ENCODE measurements at regions not wholly inside any gene's neighbourhood (a gene's known extent, or its start where the extent isn't known, plus 50 kb on each side); places are given as distances from the start of the nearest gene placed in this dataset.

DNA sequence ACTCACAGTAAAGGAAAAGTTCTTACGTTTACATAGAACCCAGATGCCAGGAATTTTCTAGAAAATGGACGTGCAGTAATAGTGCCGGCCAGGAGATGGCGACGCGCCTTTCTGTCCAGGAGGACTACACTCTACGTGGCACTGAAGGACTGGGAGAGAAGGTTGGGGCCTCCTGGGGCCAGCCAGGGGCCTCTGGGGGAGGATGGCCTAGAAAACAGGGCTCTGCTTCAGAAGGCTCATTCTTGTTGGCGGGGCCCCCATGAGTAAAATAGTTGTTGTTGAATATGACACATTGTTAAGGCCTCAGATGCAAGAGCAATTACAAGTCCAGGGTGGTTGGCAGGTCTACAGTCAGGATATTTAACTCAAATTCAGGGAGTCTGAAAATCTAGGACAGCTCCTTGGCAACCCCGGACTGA lies 120.1 kb upstream of the MAX start:
- DNase-seq: peak in 51 of 56 donors; percentile 17 to 84 (median 62)

DNA sequence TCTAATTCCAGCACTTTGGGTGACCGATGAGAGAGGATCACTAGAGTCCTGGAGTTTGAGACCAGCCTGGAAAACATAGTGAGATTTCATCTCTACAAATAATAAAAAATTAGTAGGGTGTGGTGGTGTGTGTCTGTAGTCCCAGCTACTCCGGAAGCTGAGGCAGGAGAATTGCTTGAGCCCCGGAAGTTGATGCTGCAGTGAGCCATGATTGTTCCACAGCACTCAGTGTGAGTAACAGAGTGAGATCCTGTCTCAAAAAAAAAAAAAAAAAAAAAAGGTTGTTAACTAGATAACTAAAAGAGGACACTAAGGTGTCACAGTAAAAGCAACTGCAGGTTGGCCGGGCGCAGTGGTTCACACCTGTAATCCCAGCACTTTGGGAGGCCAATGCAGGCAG lies 121.3 kb upstream of the MAX start:
- DNase-seq: no peak

DNA sequence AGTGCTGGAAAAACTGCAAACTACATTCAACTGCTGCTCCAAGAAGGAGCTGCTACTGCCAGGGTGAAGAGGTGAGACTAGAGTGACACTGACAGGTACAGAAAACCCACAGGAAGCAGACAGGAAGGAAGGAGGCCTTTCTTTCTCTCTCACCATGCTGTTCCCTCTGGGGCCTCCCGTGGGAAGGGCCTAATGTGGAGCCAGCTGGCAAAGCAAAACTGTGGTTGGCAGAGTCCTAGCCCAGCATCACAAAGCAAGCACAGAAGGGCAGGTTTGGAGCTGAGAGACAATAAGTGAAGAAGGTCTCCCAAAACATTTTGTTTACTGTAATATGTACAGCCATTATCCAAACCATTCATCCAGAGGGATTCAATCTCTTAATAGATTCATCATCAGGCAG lies 122.5 kb upstream of the MAX start:
- peak in 46 of 56 donors; percentile 14 to 79 (median 44) for DNase-seq

DNA sequence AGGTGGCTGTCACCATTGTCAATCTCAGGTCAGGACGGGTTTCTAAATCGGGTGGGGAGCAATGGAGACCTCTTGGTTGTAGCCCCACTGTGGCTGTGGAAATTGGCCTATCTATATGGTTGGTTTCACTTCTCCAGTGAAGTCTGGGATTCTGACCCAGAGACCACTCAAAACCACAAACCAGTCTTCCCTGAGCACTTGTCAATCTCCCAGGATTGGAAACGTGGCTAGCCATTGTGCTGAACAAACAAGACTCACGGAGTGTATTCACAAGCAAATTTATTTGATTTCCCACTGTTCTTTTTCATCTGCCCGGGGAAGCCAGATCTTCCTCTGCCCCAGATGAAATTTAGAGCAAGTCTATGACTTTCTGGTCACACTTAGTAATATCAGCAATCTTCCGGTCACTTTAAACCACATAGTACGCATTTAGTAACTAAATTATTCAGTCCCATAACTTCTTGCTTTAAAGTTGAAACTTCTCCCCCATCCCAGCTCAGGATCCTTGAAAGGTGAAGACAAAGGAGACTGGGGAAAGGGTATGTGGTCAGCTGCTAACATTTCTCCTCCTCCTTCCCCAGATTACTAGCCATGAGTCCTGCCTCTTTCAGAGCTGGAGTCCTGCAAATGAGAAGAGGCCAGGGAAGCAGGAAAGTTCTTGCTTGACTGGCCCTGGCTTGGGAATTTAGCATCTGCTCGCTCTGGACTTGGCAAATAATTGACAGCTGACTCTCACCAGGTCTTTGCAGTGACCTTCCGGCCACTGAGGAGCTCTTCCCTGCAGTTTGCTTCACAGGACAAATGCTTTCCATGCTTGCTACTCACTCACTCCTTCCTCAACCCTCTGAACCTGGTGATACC lies 123.2 kb upstream of the MAX start:
- peak in 2 of 56 donors; percentile 38 to 46 for DNase-seq

DNA sequence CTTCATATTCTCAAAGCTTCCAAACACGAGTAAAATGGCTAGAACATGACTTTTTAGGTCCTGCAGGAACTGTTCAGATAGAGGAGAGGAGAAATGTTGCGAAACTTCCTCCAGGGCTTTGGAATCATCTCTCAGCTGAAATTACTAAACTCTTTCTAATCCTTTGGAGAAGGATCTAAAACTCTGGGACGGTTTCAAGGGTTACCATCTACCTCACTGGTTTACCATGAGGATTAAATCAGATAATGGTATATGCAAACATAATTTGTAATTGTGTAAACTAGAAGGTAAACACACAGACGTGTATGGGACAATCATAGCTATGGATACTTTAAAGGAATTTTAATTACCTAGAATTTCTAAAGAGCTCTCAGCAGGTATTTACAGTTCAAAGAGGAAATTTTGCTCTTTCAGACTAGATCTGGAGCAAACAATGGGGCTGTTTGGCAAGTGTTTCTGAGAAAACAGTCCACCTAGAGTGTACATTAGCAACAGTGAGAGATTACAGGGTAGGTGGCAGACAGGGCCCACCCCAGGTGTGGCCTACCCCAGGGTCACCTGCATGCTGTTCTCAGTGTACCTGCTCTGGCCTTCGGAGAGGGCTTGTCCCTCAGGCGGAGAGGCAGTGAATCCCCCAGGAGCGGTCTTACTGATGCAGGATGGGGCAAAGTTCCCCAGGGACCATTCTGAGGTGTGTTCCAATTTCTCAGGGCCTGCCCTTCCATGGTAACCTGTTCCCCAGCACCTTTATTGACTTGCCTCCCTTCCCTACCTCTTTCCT lies 124.7 kb upstream of the MAX start:
- DNase-seq: no peak

DNA sequence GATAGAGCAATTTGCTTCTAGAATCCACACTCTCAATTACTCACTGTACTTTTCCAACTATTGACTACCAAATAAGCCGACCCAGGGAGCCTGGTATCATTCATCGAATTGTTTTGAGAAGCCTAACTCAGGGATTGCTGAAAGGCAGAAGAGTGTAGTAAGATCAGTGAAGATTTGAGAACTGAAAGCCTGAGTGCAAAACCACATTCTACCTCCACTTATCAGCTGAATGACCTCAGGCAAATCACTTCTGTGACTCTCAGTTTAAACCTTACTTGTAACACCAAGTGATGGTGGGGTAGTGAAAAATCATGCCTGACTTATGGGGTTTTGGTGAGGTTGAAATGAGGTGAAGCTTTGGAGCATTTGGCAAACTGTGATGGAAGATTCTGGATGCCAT lies 126.1 kb upstream of the MAX start:
- no peak for DNase-seq

DNA sequence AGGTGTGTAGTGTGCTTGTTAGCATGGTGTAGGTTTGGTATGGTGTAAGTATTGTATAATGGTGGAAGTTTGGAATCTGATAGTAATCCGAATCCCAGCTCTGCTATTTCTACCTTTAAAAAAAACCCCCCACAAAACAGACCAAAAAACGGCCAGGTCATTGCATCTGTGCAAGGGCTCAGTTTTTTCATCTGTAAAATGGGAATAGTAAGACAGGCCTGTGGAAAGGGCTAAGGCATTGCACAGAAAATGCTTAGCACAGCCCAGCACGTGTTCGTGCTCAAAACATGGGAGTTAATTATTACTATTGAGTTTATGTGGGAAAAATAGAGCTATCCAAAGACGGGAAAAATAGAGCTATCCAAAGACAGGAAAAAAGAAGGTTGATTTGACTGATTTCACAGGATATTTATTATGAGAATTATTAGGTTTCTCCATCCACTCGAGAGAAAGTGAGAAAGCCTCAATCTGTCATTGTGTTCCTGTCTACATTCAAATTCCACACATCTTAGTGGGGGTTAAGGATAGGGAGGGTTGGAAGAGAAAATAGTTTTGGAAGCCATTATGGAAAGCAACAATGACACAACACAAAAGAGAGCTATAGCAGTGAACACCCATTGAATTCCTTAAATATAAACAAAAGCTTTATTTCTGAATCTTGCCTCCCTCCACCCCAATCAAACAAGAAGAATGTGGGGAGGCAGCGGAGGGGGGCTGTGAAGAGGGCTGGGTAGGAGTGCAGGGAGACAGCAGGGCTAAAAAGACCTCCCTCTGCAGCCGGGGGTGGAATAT lies 126.8 kb upstream of the MAX start:
- DNase-seq: no peak

DNA sequence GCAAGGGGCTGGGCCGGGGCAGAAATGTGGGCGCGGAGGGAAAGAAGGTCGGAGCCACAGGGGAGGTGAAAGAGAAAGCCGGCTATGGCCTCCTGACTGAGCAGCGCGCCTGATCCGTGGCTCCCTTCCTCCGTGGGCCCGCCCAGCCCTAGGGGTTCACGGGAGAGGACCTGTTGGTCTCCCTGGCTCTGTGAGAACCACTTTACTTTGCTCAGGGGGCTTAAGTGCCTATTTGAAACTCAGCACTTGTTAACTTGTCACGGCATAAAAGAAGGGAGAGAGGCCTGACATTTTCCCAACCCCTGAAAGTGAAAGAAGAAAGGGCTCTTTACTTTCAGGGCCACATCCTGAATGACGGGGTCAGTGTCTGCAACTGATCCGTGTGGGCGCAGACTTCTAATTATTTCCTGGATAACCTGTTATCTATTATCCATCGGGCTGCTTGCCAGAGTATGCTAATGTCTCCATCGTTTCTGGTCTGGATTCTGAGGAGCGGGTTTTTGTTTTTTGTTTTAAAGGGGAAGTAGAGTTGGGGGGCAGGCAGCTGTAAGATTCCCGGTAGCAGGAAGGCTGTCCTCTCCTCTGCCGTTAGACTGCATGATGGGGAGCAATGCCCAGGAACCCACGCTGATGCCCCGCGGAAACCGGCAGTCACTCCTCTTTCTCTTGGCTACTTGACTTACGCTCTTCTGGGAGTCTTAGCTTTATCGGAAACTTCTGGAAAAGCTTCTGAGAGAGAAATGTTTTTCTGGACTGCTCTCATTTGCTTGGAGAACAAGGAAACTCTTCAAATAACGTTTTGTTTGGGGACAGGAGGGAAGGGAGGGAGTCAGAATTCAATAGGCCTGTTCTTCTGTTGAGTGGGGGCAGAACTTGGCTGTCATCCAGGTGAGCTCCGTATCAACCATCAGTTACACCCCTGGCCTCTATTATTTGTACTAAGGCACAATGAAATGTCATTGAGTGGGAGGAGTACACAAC lies 127.7 kb upstream of the MAX start:
- peak in 52 of 56 donors; percentile 20 to 91 (median 66) for DNase-seq

DNA sequence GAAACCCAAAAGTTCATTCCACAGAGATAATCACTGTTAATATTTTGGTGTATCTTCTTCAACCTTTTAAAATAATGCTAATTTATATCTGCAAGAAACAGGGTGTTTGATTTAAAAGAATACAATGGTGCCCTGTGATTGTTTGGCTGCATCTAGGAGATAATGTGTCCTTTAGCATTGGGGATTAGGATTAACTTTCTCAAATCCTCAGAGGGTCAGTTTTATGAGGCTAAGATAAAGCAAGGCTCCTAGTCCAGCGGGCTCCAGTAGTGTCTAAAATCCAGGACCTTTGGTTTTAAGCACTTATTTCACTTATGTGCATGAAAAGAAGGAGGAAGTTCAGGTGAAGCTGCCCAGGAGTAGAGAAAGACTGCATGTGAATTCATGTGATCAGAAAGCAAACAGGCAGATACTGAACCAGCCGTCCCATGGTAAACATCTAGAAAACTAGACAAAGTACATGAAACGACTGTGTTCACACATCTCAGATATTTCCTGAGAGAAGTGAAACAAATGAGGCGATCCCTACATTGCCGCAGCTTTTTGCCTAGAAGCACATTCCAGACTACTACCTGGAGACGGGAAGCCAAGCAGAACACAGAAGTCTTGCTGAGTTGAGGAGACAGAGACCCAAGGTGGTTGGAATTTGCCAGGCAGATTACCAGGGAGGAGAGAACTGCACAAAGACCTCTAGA lies 129.1 kb upstream of the MAX start:
- peak in 1 of 56 donors; percentile 23 for DNase-seq

DNA sequence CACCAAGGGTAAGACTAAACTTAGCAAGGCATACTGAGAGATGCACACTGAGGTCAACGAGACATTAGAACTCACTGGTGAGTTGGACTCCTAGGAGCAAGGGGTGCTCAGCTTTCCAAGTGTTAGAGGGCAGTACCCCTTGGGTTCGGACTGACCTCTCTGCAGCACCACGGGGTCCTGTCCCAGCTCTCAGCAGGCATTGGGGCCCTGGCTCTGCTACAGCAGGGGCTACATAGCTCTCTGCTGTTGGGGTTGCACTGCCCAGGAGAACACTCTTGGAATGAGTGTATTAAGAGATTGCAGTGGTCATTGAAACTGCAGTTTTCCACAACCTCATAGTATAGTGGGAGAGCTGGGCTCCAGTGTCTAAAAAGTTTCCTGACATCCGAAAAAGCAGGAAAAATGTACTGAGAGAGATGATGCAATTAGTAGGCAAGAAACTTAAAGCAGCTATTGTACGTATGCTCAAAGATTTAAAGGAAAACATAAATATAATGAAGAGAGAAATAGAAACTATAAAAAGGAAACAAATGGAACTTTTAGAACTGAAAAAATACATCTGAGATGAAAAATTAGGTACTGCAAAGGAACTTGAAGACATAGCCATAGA lies 132.5 kb upstream of the MAX start:
- DNase-seq: no peak

DNA sequence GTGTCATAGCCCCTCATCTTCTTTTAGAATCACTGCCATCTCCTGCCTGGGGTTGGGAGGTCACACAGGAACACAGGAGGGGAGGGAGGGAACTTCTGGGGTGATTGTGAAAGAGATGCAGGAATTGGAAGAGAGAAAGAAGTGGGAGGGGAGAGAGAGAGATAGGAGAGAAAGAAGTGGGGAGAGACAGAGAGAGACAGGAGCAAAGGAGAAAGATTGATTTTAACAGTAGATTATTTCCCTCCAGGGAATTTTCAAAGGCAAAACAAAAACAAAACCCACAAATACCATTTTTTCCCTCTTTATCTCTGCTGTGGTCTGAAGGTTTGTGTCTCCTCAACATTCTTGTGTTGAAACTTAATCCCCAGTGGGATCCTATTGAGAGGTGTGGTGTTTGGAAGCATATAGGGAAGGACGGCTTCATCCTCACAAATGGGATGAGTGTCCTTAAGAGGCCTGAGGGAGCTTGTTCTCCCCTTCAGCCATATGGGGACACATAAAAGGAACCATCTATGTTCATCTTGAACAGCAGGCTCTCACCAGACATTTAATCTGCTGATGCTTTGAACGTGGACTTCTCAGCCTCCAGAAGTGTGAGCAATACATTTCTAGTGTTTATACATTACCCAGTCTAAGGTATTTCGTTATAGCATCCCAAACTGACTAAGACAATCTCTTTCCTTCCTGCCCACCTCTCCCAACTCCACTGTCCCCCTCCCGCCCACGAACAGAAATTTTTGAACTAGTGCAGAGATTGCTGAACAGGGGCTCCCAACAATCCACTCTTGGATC lies 134.9 kb upstream of the MAX start:
- no peak for DNase-seq

DNA sequence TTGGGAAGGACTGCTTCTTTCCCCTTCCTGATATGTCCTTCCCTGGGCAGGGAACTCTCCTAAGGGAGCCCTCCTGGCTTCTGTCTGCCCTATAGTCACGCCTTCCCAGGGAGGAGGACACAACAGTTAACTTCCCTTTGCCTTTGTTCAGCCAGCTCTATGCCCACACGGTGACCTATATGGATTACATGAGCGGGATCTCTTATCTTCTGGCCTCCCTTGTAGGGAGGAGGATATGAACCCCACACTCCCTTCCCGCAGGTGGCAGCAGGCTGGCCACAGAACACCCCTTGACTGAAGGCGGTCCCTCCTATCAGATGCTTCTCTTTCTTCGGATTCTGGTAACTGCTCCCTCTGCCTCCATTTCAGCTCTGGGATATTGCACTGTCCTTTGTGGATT lies 135.6 kb upstream of the MAX start:
- DNase-seq: no peak

DNA sequence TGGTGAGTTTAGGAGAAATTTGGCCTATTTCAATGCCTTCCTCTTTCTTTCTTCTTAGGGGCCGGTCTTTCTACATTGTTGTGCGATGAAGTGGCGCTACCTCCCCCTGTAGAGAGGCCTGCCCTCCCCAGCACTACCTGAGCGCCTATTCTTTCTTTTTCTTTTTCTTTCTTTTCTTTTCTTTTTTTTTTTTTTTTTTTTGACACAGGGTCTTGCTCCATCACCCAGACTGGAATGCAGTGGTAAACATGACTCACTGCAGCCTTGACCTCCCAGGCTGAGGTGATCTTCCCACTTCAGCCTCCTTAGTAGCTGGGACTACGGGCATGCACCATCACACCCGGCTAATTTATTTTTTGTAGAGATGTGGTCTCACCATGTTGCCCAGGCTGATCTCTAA lies 136.1 kb upstream of the MAX start:
- DNase-seq: no peak

DNA sequence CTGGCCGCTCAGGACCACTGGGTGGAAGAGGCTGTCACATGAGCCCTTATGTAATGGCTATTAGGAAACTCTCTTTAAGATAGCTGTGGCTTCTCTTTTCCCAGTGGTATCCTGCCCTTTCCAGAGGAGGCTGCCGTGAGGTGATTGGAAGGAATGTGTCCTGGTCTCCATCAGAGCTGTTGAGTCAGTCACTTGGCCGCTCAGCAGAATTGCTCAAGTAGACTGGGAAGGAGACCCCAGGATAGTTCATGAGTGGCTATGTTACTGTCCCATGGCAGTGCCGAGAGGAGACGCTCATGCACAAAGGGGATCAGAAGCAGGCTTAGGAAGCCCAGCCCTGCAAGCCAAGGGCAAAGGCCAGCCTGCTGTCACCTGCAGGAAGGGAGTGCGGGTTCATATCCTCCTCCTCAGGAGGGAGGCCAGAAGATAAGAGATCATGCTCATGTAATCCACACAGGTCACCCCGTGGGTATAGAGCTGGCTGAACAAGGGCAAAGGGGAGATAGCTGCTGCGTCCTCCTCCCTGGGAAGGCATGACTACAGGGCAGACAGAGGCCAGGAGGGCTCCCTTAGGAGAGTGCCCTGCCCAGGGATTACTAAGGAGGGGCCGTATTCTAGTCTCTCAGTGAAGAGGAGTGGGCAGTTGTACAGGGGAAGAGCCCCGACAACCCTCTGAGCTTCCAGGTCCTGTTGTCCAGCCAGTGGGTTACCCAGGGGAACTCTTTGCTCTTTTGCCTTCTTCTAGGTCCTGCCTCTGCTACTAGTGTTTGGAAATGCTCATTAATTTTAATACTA lies 137.0 kb upstream of the MAX start:
- peak in 10 of 56 donors; percentile 8 to 40 (median 14) for DNase-seq

DNA sequence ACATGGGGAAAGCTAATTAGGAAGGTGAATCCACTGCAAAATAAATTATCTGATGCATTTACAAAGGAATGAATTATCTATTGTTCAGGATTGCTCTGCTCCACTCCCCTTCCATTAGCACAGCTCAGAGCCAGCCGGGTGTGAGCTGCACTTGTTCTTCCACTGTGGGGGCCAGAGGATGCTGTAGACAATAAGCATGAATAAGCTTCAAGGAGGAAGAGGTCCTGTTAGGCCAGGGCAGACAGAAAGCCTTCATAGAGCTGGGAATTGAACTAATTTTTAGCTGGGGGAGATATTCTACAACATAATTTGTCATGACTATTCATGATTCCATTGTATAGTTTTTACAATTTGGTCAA lies 137.6 kb upstream of the MAX start:
- peak in 40 of 56 donors; percentile 4 to 85 (median 44) for DNase-seq

DNA sequence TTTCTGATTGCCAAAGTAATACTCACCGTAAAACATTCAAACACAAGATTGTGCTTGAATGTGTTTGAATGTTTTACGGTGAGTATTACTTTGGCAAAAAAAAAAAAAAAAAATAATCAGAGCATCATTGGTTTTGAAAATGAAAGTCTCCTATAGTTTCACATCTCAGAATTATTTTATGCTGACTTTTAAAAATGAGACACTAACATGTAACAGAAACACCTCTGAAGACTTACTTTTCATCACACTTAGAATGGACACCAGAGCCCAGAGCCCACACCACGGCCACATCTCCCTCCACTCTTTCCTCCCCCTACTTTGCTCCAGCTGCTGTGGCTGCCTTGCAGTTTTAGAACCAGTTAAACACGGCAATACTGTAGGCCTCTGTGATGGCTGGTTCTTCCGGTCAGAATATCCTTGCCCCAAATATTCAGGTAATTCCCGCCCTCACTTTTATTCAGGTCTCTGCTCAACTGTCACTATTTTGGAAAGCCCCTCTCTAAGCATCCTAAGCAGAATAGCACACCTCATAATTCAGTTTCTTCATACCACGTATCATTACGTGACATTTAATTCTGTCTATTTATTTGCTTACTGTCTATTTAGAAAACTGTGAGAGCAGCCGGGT lies 138.9 kb upstream of the MAX start:
- no peak for DNase-seq

DNA sequence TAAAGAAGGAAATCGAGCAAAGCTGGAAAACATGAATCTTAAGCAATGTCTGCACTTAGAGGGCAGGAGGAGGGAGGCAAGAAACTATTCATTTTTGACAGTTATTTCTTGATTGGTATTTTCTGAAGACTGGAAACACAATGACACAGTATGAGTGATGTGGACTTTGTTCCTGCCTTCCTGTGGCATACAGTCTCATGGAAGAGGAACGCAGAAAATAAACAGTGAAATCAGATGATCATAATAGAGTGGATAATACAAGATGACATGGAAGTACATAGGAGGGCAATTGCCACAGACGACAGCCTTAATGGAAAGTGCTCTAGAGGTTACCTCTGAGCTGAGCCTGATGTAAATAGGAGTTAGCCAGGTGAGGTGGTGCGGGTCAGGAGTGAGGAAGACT lies 140.4 kb upstream of the MAX start:
- DNase-seq: no peak

Data from amygdala (tissue), 56 donors.